ENCODE measurements at regions not wholly inside any gene's neighbourhood (a gene's known extent, or its start where the extent isn't known, plus 50 kb on each side); places are given as distances from the start of the nearest gene placed in this dataset.
A peak's percentile ranks its signal among the peaks of the same experiment; 100 is the strongest.

DNA sequence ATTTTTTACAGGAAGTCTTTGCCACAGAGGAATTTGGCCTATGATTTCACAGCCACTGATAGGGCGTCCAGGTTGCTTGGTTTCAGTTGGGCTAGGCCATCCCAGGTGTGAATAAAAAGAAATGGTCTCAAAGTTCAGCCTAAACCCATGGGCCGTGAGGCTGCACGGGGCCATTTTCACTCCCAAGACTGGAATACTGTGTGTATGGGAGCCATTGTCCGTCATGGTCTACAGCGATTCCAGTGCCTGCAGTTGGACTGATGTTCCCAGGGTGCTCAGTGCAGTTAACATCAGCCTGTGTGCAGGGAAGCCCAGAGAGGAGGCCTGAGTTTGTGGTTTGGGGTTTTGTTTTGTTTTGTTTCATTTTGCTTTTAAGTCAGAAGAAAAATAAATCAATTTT, 133.2 kb downstream of the ADSS2 start:
- H3K4me1 ChIP-seq (ENCODE audit: control insufficient read depth, insufficient read depth, low read length, unreplicated experiment), result peaks cover 23% of the 10 kb centered on the region
- no peaks in the 10 kb centered on the region for H3K79me2 ChIP-seq (ENCODE audit: control insufficient read depth, insufficient read depth, low read length, unreplicated experiment)
- H2AFZ ChIP-seq (ENCODE audit: low read length, unreplicated experiment), result no peak overlapping the region
- no peaks in the 10 kb centered on the region for H3K27me3 ChIP-seq (ENCODE audit: insufficient read depth, low read length)
- no peak overlapping the region for H3K4me3 ChIP-seq (ENCODE audit: low read depth, low read length)
- H3K27ac ChIP-seq (ENCODE audit: low read depth, low read length), result no peak overlapping the region
- H3K36me3 ChIP-seq (ENCODE audit: insufficient read depth, low read length), result no peaks in the 10 kb centered on the region

DNA sequence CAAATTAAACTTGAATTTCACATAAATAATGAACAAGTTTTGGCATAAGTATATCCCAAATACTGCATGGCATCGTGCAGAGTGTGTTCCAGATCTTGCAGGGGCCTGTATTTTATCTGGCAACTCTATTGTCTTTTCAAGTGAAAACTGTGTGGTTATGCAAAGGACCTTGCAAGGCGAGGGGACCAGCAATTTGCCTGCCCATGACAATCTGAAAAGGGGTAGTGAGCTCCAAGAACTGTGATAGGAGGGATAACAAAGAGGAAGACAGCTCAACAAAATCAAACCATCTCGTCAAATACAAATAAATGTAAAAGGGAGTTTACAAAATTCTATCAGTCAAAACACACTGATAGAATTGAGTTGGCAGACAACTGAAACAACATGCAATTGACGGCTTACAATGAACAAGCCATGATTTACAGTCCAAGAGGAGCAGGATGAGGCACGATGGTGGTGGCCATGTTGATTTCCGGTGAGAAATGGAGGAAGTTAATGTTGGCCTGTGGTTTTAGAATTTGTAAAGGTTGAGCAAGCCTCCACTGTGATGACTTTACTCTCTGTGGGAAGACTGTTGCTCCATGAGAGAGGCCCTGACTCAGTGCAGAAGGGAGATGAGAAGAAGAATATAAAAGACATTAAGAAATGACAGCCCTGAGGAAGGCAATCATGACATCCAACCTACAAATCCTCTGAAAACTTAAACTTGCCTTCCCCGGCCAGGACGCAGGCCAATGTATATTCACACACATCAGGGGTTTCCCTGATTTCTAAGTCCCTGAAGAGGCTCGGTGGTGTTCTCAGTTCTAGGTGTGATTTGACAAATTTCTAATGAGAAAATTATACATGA, 132.2 kb downstream of the ADSS2 start:
- H2AFZ ChIP-seq (ENCODE audit: low read length, unreplicated experiment), result peak overlapping the region; percentile 58
- H3K27me3 ChIP-seq (ENCODE audit: insufficient read depth, low read length), result no peaks in the 10 kb centered on the region
- H3K27ac ChIP-seq (ENCODE audit: low read depth, low read length), result peak overlapping the region; percentile 65
- peaks cover 23% of the 10 kb centered on the region for H3K4me1 ChIP-seq (ENCODE audit: control insufficient read depth, insufficient read depth, low read length, unreplicated experiment)
- H3K4me3 ChIP-seq (ENCODE audit: low read depth, low read length), result no peak overlapping the region
- H3K79me2 ChIP-seq (ENCODE audit: control insufficient read depth, insufficient read depth, low read length, unreplicated experiment), result no peaks in the 10 kb centered on the region
- no peaks in the 10 kb centered on the region for H3K36me3 ChIP-seq (ENCODE audit: insufficient read depth, low read length)

DNA sequence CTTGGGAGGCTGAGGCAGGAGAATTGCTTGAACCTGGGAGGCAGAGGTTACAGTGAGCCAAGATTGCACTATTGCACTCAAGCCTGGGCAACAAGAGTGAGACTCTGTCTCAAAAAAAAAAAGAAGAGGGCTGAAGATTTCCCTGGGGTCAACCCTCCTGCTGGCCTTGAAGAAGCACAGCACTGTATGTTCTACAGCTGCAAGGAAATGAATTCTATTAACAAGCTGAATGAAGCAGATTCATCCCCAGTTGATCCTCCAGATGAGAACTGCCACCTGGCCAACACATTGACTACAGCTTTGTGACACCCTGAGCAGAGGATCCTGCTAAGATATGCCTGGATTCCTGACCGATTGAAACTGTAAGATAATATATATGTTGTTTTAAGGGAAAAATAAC, 129.5 kb downstream of the ADSS2 start:
- Histone ChIP-seq H3K27me3 (ENCODE audit: insufficient read depth, low read length) (no peaks in the 10 kb centered on the region), H3K36me3 (ENCODE audit: insufficient read depth, low read length) (no peaks in the 10 kb centered on the region), H3K79me2 (ENCODE audit: control insufficient read depth, insufficient read depth, low read length, unreplicated experiment) (no peaks in the 10 kb centered on the region), H3K4me3 (ENCODE audit: low read depth, low read length) (no peak overlapping the region; the same call in 1 of the 2 replicates), H2AFZ (ENCODE audit: low read length, unreplicated experiment) (peak overlapping the region; percentile 85), H3K4me1 (ENCODE audit: control insufficient read depth, insufficient read depth, low read length, unreplicated experiment) (peaks cover 16% of the 10 kb centered on the region), H3K27ac (ENCODE audit: low read depth, low read length) (peak overlapping the region; percentile 94)

DNA sequence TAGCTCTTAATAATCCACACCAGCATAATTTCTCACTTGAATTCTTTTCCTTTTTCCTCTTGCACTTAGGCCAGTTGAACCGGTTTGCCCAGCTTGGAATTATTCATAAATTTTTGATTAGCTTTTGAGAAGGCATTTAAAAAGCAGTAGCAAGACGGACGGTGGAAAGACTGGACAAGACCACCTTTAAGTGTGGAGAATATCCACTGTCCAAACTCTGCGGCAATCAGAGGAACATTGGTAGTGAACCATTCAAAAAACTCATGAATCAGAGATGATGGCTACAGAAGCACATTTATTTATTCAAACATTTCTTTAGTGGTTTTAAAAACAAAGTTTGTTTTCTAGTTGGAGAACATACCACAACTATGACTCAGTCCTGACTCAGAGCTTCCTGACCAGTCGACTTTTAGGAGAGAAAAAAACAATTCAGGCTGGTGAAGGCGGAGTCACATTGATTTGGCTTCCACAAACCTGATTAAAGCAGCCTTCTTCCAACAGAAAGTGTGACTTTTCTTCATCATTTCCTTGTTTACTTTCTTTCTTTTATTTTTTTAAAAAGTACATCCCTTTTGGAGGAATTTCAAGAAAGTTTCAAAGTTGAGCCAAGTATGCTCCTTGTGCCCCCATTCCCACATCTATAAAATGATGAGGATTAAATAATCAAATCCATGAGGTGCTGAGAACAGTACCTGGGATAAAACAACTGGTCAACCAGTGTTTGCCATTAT, 128.8 kb downstream of the ADSS2 start:
- H3K4me3 ChIP-seq (ENCODE audit: low read depth, low read length), result peak overlapping the region; percentile 29
- H2AFZ ChIP-seq (ENCODE audit: low read length, unreplicated experiment), result peak overlapping the region; percentile 85
- peak overlapping the region; percentile 94 for H3K27ac ChIP-seq (ENCODE audit: low read depth, low read length)
- no peaks in the 10 kb centered on the region for H3K36me3 ChIP-seq (ENCODE audit: insufficient read depth, low read length)
- no peaks in the 10 kb centered on the region for H3K79me2 ChIP-seq (ENCODE audit: control insufficient read depth, insufficient read depth, low read length, unreplicated experiment)
- H3K27me3 ChIP-seq (ENCODE audit: insufficient read depth, low read length), result no peaks in the 10 kb centered on the region
- H3K4me1 ChIP-seq (ENCODE audit: control insufficient read depth, insufficient read depth, low read length, unreplicated experiment), result peaks cover 16% of the 10 kb centered on the region

DNA sequence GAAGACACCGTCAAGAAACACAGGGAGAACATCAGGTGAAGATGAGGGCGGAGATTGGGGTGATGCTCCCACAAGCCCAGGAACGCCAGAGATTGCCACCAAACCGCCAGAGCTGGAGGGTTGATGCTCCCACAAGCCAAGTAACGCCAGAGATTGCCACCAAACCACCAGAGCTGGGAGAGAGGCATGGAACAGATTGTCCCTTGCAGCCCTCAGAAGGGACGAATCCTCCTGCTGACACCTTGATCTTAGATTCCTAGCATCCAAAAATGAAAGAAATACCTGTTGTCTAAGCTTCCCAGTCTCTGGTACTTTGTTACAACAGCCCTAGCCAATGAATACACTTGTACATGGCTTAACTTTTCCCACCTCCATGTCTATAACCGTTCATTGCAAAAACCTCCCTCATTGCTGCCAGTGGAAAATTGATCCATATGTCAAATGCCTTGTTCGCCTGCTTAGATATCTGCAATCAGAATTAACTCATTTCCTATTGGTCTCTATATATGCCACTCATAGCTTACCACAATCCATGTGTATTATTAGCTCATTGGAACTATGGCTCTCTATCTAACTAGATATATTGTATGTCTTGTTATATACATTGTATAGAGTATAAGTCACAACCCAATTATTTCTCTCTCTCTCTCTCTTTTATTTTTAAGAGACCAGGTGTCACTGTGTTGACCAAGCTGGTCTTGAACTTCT, 127.4 kb downstream of the ADSS2 start:
- Histone ChIP-seq H3K36me3 (ENCODE audit: insufficient read depth, low read length) (no peaks in the 10 kb centered on the region), H3K4me1 (ENCODE audit: control insufficient read depth, insufficient read depth, low read length, unreplicated experiment) (peaks cover 15% of the 10 kb centered on the region), H3K79me2 (ENCODE audit: control insufficient read depth, insufficient read depth, low read length, unreplicated experiment) (no peaks in the 10 kb centered on the region), H3K27ac (ENCODE audit: low read depth, low read length) (no peak overlapping the region), H2AFZ (ENCODE audit: low read length, unreplicated experiment) (no peak overlapping the region), H3K27me3 (ENCODE audit: insufficient read depth, low read length) (no peaks in the 10 kb centered on the region), H3K4me3 (ENCODE audit: low read depth, low read length) (no peak overlapping the region)

DNA sequence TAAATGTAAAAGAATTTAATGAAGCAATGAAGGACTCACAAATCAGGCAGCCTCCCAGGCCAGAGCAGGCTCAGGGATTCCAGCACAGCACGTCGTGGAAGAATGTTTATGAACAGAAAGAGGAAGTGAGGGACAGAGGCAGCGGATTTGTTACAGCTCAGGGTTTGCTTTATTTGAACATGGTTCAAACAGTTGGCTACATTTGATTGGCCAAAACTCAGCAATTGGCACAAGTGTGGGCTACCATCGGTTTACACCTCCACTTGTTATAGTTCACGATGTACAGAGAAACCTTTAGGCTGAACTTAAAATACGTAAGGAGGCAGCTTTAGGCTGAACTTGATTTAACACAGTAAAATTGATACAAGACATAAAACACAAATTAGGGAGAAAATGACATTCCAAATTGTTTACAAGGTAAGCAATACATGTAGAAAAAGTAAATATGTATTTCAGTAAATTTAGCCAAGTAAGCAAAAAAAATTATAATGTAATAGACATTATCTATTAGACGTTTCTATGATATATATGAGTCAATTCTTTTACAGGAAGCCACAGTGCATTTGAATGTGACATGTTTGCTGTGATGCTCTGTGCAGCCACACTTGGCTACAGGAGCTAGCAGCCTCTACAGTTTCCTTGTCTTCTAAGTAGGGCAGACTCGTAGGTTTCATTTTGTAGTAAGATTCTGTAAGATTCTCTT, 126.5 kb downstream of the ADSS2 start:
- Histone ChIP-seq H3K27me3 (ENCODE audit: insufficient read depth, low read length) (no peaks in the 10 kb centered on the region), H3K36me3 (ENCODE audit: insufficient read depth, low read length) (no peaks in the 10 kb centered on the region), H2AFZ (ENCODE audit: low read length, unreplicated experiment) (no peak overlapping the region), H3K4me1 (ENCODE audit: control insufficient read depth, insufficient read depth, low read length, unreplicated experiment) (peaks cover 7% of the 10 kb centered on the region), H3K27ac (ENCODE audit: low read depth, low read length) (no peak overlapping the region), H3K79me2 (ENCODE audit: control insufficient read depth, insufficient read depth, low read length, unreplicated experiment) (no peaks in the 10 kb centered on the region), H3K4me3 (ENCODE audit: low read depth, low read length) (no peak overlapping the region)

DNA sequence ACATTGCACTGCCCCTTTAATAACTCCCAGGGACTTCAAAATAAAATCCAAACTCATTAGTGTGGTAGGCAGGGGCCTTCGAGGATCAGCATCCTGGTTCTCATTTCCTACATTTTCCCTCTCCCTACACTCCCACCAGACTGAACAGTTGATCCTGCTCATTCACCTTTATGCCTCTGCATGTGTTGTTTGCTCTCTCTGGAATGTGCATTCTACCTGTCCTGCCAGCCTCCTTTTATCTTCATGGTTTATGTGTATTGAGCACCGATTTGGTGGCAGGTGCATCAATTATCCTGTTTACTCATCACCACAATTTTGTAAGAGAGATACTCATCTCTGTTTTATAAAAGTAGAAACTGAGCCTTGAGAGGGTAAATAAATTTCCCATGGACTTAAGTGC, 125.0 kb downstream of the ADSS2 start:
- H3K36me3 ChIP-seq (ENCODE audit: insufficient read depth, low read length), result no peaks in the 10 kb centered on the region
- H3K79me2 ChIP-seq (ENCODE audit: control insufficient read depth, insufficient read depth, low read length, unreplicated experiment), result no peaks in the 10 kb centered on the region
- H3K27ac ChIP-seq (ENCODE audit: low read depth, low read length), result no peak overlapping the region
- H3K4me1 ChIP-seq (ENCODE audit: control insufficient read depth, insufficient read depth, low read length, unreplicated experiment), result peaks cover 7% of the 10 kb centered on the region
- no peak overlapping the region for H3K4me3 ChIP-seq (ENCODE audit: low read depth, low read length)
- H2AFZ ChIP-seq (ENCODE audit: low read length, unreplicated experiment), result no peak overlapping the region
- no peaks in the 10 kb centered on the region for H3K27me3 ChIP-seq (ENCODE audit: insufficient read depth, low read length)

DNA sequence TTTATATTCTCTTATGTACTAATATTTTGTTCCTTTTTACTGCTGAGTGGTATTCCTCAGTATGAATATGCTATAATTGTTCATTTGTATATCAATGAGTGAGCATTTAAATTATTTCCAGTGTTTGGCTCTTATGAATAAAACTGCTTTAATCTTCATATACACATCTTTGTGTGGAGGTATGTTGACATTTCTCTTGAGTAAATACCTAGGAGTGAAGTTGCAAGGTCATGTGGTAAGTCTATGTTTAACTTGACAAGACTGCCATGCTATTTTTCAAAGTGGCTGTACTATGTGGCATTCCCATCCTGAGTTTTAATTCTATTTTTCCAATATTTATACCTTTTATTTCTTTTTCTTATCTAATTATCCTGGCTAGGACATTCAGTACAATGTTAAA, 124.2 kb downstream of the ADSS2 start:
- Histone ChIP-seq H2AFZ (ENCODE audit: low read length, unreplicated experiment) (no peak overlapping the region), H3K27ac (ENCODE audit: low read depth, low read length) (no peak overlapping the region)

DNA sequence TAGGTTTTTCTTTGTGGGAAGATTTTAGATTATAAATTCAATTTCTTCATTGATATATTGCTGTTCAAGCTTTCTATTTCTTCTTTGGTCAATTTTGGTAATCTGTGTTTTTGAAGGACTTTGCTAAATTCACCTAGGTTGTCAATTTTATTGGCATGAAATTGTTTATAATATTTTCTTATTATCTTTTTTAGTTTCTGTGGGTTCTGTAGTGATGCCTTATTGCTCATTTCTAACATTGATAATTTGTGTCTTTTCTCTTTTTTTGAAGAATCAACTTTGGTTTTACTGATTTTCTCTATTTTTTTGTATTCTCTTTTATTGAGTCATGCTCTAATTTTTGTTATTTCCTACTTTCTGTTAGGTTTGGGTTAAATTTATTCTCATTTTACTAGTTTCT, 123.2 kb downstream of the ADSS2 start:
- no peak overlapping the region for H3K27ac ChIP-seq (ENCODE audit: low read depth, low read length)
- H2AFZ ChIP-seq (ENCODE audit: low read length, unreplicated experiment), result no peak overlapping the region
- no peaks in the 10 kb centered on the region for H3K4me1 ChIP-seq (ENCODE audit: control insufficient read depth, insufficient read depth, low read length, unreplicated experiment)
- H3K79me2 ChIP-seq (ENCODE audit: control insufficient read depth, insufficient read depth, low read length, unreplicated experiment), result no peaks in the 10 kb centered on the region
- no peak overlapping the region for H3K4me3 ChIP-seq (ENCODE audit: low read depth, low read length)
- no peaks in the 10 kb centered on the region for H3K27me3 ChIP-seq (ENCODE audit: insufficient read depth, low read length)
- H3K36me3 ChIP-seq (ENCODE audit: insufficient read depth, low read length), result no peaks in the 10 kb centered on the region

More for the DNA sequence above, 124.2 kb downstream of the ADSS2 start:
- Histone ChIP-seq H3K4me1 (ENCODE audit: control insufficient read depth, insufficient read depth, low read length, unreplicated experiment) (peaks cover 3% of the 10 kb centered on the region), H3K36me3 (ENCODE audit: insufficient read depth, low read length) (no peaks in the 10 kb centered on the region), H3K79me2 (ENCODE audit: control insufficient read depth, insufficient read depth, low read length, unreplicated experiment) (no peaks in the 10 kb centered on the region), H3K4me3 (ENCODE audit: low read depth, low read length) (no peak overlapping the region), H3K27me3 (ENCODE audit: insufficient read depth, low read length) (no peaks in the 10 kb centered on the region)

DNA sequence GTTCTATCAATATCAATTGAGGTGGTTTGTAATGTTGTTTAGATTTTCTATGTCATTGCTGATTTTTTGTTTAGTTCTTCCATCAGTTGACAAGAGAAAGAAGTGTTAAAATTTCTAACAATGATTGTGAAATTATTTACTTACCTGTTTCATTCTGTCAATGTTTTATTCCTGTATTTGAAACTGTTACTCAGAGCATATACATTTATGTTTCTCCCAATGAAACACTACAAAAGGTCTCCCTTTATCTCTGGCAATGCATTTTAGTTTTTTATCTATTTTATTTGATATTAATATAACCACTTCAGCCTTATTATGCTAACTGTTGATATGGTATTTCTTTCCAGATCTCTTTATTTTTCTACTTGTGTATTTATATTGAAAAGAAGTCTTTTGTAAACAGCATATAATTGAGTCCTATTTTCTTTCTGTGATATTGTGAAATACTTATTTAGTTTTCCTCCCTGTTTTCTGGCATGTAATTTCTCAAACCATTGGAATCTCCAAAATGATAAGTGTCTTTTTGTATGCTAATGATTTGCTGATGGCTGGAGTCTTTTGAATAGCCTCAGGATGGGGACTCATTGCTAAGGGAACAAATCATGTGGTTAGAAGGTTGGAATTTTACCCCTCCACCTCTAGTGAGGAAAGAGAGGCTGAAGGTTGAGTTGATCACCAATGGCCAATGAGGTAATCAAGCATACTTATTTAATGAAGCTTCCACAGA, 122.0 kb downstream of the ADSS2 start:
- no peaks in the 10 kb centered on the region for H3K36me3 ChIP-seq (ENCODE audit: insufficient read depth, low read length)
- no peaks in the 10 kb centered on the region for H3K79me2 ChIP-seq (ENCODE audit: control insufficient read depth, insufficient read depth, low read length, unreplicated experiment)
- no peaks in the 10 kb centered on the region for H3K27me3 ChIP-seq (ENCODE audit: insufficient read depth, low read length)
- no peak overlapping the region for H2AFZ ChIP-seq (ENCODE audit: low read length, unreplicated experiment)
- H3K4me3 ChIP-seq (ENCODE audit: low read depth, low read length), result no peak overlapping the region
- no peaks in the 10 kb centered on the region for H3K4me1 ChIP-seq (ENCODE audit: control insufficient read depth, insufficient read depth, low read length, unreplicated experiment)
- H3K27ac ChIP-seq (ENCODE audit: low read depth, low read length), result no peak overlapping the region

All from ACC112 (cell line).